H7 (cell line): ENCODE measurements at regions not wholly inside any gene's neighbourhood (a gene's known extent, or its start where the extent isn't known, plus 50 kb on each side); places are given as distances from the start of the nearest gene placed in this dataset.
"Not testable (repeated sequence)": the region's sequence is repeated elsewhere in the genome, so short reads cannot be mapped to it uniquely, and the experiment has no call there.

ENCODE experiments used
- DNase-seq: peaks from one replicate; pipeline ENCODE4 v3.0.0; 2012
- H3K27me3 ChIP-seq: 2 replicates; pipeline ENCODE4 v1.6.0; 2011; ENCODE audit warnings: mild to moderate bottlenecking, low read length; ENCODE audit not compliant: control insufficient read depth, insufficient read depth
- H3K36me3 ChIP-seq: replicated peaks from 2 replicates; pipeline ENCODE4 v1.5.1; 2011; ENCODE audit warnings: low read length; ENCODE audit not compliant: control insufficient read depth, insufficient read depth
- H3K4me3 ChIP-seq: 2 replicates; pipeline ENCODE4 v1.5.1; 2011; ENCODE audit warnings: low read depth, mild to moderate bottlenecking, control low read depth, low read length, moderate library complexity; ENCODE audit not compliant: insufficient read depth

- Histone ChIP-seq H3K4me3 (no peak overlapping the region), H3K36me3 (no peaks in the 10 kb centered on the region), H3K27me3 (no peaks in the 10 kb centered on the region)
- DNase-seq: no peak
Measured at GRCh38 chrX:138865093-138865649, 153.7 kb upstream of the FGF13 start.

DNA sequence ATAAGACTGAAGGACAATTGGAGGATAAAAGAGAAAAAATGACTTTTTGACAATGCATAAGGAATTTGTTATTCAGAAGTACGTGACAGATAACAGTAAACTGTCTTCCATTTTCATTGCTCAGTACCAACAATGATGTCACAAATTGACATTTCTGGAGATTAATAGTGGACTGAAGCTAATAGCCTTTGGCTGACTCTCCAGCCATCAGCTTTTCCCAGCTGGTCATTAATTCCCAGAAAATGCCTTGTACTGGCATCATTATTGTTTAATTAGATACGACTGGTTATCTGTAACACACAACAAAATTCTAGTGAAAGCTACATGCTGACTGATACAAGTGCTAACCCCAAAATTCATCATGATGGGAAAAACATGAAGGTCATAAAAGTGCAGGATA, 147.9 kb upstream of the FGF13 start:
- no peak overlapping the region for H3K4me3 ChIP-seq
- H3K36me3 ChIP-seq: no peaks in the 10 kb centered on the region
- no peak for DNase-seq
- H3K27me3 ChIP-seq: no peaks in the 10 kb centered on the region

DNA sequence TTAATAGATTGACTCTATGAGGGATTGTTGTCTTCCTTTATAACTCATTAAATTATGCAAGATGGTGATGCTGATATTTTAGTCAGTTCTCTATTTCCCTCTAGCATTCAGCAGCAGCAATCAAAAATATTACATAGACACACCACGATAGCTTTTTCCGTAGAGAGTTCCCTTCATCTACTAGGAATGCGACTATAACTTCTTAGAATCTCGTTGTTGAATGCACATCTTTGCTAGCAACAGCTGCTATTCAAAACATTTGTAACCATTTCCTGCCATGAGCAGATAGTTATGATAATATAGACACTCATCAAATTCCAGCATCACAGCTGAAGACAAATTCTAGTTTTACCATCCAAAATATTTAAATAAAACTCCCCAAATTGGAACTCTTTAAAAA, 147.4 kb upstream of the FGF13 start:
- Histone ChIP-seq H3K4me3 (no peak overlapping the region), H3K27me3 (no peaks in the 10 kb centered on the region), H3K36me3 (no peaks in the 10 kb centered on the region)
- DNase-seq: no peak

GRCh38 chrX:138858438-138858837, 146.9 kb upstream of the FGF13 start:
- Histone ChIP-seq H3K27me3 (no peaks in the 10 kb centered on the region), H3K4me3 (no peak overlapping the region), H3K36me3 (no peaks in the 10 kb centered on the region)
- DNase-seq: no peak

GRCh38 chrX:138856881-138857604, 145.5 kb upstream of the FGF13 start:
- Histone ChIP-seq H3K36me3 (no peaks in the 10 kb centered on the region), H3K27me3 (no peaks in the 10 kb centered on the region), H3K4me3 (no peak overlapping the region)
- DNase-seq: no peak

GRCh38 chrX:138853936-138854335, 142.4 kb upstream of the FGF13 start:
- H3K27me3 ChIP-seq: no peaks in the 10 kb centered on the region
- DNase-seq: no peak
- H3K4me3 ChIP-seq: no peak overlapping the region
- no peaks in the 10 kb centered on the region for H3K36me3 ChIP-seq

DNA sequence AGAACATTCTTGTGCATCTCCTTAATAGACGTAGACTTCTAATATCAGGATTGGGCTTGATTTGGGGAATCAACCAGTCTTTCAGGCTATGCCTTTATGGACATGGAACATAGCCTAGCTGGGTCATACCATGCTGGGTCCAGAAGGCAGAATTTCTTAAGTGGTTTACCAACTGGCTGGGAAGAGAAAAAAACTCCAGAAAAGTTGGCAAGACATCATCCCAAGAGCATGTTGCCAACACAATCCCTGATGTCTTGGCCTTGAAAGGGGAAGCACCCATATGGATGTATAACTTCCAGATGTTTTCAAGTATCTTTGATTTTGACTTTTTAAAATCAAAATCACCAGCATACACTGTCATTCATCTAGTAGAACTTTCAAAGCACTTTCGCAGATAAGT, 138.0 kb upstream of the FGF13 start:
- H3K27me3 ChIP-seq: no peaks in the 10 kb centered on the region
- no peak overlapping the region for H3K4me3 ChIP-seq
- H3K36me3 ChIP-seq: no peaks in the 10 kb centered on the region
- no peak for DNase-seq

DNA sequence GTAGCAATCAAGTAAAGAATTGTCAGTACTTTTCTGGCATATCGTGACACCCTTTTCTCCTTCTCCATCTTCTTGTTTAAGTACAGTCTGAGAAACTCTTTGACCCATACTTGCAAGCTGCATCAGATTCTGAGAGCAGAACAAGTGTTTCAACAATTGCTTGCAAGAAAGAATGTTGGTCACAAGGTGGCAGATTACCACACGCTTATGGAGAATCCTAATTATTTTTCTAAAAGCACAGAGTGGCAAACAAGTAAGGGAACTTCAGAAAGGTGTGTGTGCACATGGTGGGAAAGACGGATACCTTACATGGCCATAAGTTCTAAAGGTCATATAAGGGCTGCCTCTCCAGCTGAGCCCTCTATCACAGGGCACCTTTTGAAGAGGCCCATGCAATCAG, 136.4 kb upstream of the FGF13 start:
- no peak overlapping the region for H3K4me3 ChIP-seq
- no peaks in the 10 kb centered on the region for H3K36me3 ChIP-seq
- DNase-seq: no peak
- H3K27me3 ChIP-seq: no peaks in the 10 kb centered on the region

DNA sequence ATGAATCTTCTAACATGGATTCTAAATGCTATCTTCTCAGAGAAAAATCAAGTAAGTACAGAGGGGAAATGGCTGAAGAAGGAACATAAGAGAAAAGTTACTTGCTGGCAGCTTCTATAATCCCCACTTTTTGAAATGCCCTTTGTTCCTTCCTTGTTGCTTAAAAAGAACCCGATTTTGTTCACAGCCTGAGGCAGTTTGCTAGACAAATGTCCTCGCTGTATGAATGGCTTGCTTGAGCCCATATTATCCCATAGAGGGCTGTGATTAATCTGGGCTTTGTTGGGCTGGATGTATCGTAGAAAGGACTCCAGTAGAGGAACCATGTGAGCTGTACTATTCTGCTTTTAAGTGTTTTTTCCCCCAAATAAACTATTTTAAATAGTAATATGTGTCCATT, 134.3 kb upstream of the FGF13 start:
- no peaks in the 10 kb centered on the region for H3K27me3 ChIP-seq
- no peak overlapping the region for H3K4me3 ChIP-seq
- no peaks in the 10 kb centered on the region for H3K36me3 ChIP-seq
- DNase-seq: no peak

DNA sequence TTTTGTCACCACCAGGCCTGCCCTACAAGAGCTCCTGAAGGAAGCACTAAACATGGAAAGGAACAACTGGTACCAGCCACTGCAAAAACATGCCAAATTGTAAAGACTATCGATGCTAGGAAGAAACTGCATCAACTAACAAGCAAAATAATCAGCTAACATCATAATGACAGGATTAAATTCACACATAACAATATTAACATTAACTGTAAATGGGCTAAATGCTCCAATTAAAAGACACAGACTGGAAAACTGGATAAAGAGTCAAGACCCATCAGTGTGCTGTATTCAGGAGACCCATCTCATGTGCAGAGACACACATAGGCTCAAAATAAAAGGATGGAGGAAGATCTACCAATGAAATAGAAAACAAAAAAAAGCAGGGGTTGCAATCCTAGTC, 95.9 kb upstream of the FGF13 start:
- H3K27me3 ChIP-seq, DNase-seq, H3K36me3 ChIP-seq, H3K4me3 ChIP-seq: not testable (repeated sequence)

DNA sequence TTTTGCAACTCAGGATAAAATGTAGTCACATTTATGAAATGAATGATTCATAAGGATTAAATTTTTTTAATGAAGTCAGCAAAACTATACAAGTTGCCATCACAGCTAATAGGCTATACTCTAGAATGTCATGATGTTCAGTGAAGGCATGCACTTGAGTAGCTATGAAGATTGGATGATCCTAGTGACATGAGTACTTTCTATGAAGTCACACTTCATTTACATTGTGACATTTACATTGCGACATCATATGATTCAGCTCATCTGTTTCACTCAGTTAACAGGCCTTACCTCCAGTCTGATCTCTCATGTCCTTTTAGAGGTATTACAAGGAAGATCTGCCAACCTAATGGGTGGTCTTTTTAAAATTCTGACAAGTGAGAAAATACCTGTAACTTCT, 82.7 kb upstream of the FGF13 start:
- Histone ChIP-seq H3K36me3 (no peaks in the 10 kb centered on the region), H3K27me3 (no peaks in the 10 kb centered on the region), H3K4me3 (no peak overlapping the region)
- no peak for DNase-seq

DNA sequence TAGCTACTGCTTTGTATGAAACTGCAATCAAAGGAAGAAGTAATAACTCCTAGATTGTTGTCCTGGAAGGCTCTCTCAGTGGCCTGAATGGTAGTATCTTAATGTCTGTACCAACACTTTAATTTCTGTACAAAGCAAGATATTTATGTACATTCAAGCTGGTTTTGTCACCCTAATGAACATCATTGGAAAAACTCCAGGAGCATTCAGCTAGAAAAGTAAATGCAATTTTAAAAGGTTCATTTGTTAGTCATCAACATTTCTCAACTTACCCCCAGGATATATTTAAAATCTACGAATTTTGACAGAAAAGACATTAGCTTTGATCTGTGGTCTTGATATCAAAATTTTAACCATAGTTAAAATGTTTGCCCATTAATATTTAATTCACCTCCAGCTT, 80.0 kb upstream of the FGF13 start:
- no peaks in the 10 kb centered on the region for H3K27me3 ChIP-seq
- no peaks in the 10 kb centered on the region for H3K36me3 ChIP-seq
- no peak overlapping the region for H3K4me3 ChIP-seq
- DNase-seq: no peak

DNA sequence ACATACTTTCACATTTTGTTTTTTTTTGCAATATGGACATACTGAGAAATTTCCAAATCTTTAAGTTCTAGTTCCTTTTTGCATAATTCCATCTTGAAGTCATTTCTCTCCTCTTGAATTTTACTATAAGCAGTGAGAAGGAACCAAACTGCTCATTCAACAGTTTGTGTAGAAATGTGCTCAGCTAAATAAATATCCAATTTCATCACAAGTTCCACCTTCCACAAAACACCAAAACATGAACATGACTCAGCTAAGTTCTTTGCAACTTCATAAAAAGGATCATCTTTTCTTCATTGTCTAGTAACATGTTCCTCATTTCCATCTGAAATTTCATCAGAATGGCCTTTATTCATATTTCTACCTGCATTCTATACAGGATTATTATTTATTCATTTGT, 77.3 kb upstream of the FGF13 start:
- no peaks in the 10 kb centered on the region for H3K27me3 ChIP-seq
- no peak overlapping the region for H3K4me3 ChIP-seq
- no peak for DNase-seq
- no peaks in the 10 kb centered on the region for H3K36me3 ChIP-seq

GRCh38 chrX:138778576-138778909, 67.0 kb upstream of the FGF13 start:
- not testable (repeated sequence) for H3K4me3 ChIP-seq, H3K27me3 ChIP-seq, DNase-seq, H3K36me3 ChIP-seq

DNA sequence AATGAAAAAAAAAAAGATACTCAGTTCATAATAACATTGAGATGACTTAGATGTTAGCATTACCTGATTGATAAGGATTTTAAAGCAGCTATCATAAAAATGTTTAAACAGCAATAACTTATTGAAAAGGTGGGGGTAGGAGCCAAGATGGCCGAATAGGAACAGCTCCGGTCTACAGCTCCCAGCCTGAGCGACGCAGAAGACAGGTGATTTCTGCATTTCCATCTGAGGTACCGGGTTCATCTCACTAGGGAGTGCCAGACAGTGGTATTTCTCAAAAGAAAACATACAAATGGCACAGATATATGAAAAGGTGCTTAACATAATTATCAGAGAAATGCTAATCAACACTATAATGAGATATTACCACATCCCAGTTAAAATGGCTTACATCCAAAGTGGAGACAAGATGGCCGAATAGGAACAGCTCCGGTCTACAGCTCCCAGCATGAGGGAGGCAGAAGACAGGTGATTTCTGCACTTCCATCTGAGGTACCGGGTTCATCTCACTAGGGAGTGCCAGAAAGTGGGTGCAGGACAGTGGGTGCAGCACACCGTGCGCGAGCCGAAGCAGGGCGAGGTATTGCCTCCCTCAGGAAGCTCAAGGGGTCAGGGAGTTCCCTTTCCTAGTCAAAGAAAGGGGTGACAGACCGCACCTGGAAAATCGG, 66.5 kb upstream of the FGF13 start:
- not testable (repeated sequence) for H3K36me3 ChIP-seq, H3K4me3 ChIP-seq, H3K27me3 ChIP-seq, DNase-seq
